ENCODE measurements at regions not wholly inside any gene's neighbourhood (a gene's known extent, or its start where the extent isn't known, plus 50 kb on each side); places are given as distances from the start of the nearest gene placed in this dataset.
"Not testable (repeated sequence)": the region's sequence is repeated elsewhere in the genome, so short reads cannot be mapped to it uniquely, and the experiment has no call there.

- not testable (repeated sequence) for H3K9me3 Mint-ChIP-seq; ATAC-seq (replicated peaks)
These were observed 105.1 kb downstream of the ZNF486 start for GRCh38 chr19:20271927-20272626.

GRCh38 chr19:20271215-20271926 lies 104.4 kb downstream of the ZNF486 start:
- H3K4me1 Mint-ChIP-seq (ENCODE audit: low read depth in 2 of 2), result no peaks in the 10 kb centered on the region
- DNase-seq, result no peak
- no peaks in the 10 kb centered on the region for H3K9me3 Mint-ChIP-seq
- no peak for ATAC-seq (replicated peaks)
- H3K27ac Mint-ChIP-seq, result no peak overlapping the region
- H3K36me3 Mint-ChIP-seq (ENCODE audit: insufficient read depth), result no peaks in the 10 kb centered on the region
- no peaks in the 10 kb centered on the region for H3K27me3 Mint-ChIP-seq
- H3K4me3 Mint-ChIP-seq, result no peak overlapping the region

More at GRCh38 chr19:20271927-20272626, 105.1 kb downstream of the ZNF486 start:
- H3K27me3 Mint-ChIP-seq; H3K4me3 Mint-ChIP-seq; DNase-seq; H3K27ac Mint-ChIP-seq; H3K4me1 Mint-ChIP-seq (ENCODE audit: low read depth in 2 of 2); H3K36me3 Mint-ChIP-seq (ENCODE audit: insufficient read depth): not testable (repeated sequence)

GRCh38 chr19:20269461-20269860 lies 102.4 kb downstream of the ZNF486 start:
- DNase-seq (no peak), ATAC-seq (replicated peaks) (no peak)
- Mint-ChIP-seq H3K4me1 (ENCODE audit: low read depth in 2 of 2) (no peaks in the 10 kb centered on the region), H3K9me3 (no peaks in the 10 kb centered on the region), H3K27ac (no peak overlapping the region), H3K27me3 (no peaks in the 10 kb centered on the region), H3K36me3 (ENCODE audit: insufficient read depth) (no peaks in the 10 kb centered on the region), H3K4me3 (no peak overlapping the region)

- H3K27me3 Mint-ChIP-seq, result peaks cover 31 to 34% of the 10 kb centered on the region in 2 donors
- not testable (repeated sequence) for ATAC-seq (replicated peaks); H3K9me3 Mint-ChIP-seq; H3K4me3 Mint-ChIP-seq; H3K27ac Mint-ChIP-seq; DNase-seq; H3K4me1 Mint-ChIP-seq (ENCODE audit: low read depth in 2 of 2); H3K36me3 Mint-ChIP-seq (ENCODE audit: insufficient read depth)
These were observed 94.5 kb downstream of the ZNF486 start for GRCh38 chr19:20261513-20261912.

GRCh38 chr19:20260738-20261137 lies 93.7 kb downstream of the ZNF486 start:
- H3K36me3 Mint-ChIP-seq (ENCODE audit: insufficient read depth); H3K9me3 Mint-ChIP-seq; H3K4me3 Mint-ChIP-seq; H3K4me1 Mint-ChIP-seq (ENCODE audit: low read depth in 2 of 2); DNase-seq; ATAC-seq (replicated peaks); H3K27ac Mint-ChIP-seq: not testable (repeated sequence)
- H3K27me3 Mint-ChIP-seq, result peaks cover 31 to 34% of the 10 kb centered on the region in 2 donors

- Mint-ChIP-seq H3K9me3 (no peaks in the 10 kb centered on the region), H3K27ac (no peak overlapping the region), H3K4me3 (no peak overlapping the region), H3K4me1 (ENCODE audit: low read depth in 2 of 2) (no peaks in the 10 kb centered on the region), H3K27me3 (peaks cover 31 to 34% of the 10 kb centered on the region in 2 donors), H3K36me3 (ENCODE audit: insufficient read depth) (no peaks in the 10 kb centered on the region)
- ATAC-seq (replicated peaks), result no peak
- DNase-seq, result no peak
These were observed 92.6 kb downstream of the ZNF486 start for GRCh38 chr19:20259615-20260014.

DNA sequence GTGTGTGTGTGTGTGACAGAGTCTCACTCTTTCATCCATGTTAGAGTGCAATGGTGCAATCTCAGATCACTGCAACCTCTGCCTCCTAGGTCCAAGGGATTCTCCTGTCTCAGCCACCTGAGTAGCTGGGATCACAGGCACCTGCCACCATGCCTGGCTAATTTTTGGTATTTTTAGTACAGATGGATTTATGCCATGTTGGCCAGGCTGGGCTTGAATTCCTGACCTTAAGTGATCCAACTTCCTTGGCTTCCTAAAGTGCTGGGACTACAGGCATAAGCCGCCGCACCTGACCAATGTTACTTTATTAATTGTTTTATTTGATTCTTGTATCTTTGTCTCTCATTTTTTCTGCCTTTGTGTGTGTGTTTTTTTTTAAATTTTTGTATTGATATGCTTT lies 89.6 kb downstream of the ZNF486 start:
- no peak for DNase-seq
- Mint-ChIP-seq H3K9me3 (no peaks in the 10 kb centered on the region), H3K27ac (no peak overlapping the region), H3K4me1 (ENCODE audit: low read depth in 2 of 2) (no peaks in the 10 kb centered on the region), H3K36me3 (ENCODE audit: insufficient read depth) (no peaks in the 10 kb centered on the region), H3K4me3 (no peak overlapping the region), H3K27me3 (peaks cover 31% of the 10 kb centered on the region in 2 donors)
- ATAC-seq (replicated peaks), result no peak

DNA sequence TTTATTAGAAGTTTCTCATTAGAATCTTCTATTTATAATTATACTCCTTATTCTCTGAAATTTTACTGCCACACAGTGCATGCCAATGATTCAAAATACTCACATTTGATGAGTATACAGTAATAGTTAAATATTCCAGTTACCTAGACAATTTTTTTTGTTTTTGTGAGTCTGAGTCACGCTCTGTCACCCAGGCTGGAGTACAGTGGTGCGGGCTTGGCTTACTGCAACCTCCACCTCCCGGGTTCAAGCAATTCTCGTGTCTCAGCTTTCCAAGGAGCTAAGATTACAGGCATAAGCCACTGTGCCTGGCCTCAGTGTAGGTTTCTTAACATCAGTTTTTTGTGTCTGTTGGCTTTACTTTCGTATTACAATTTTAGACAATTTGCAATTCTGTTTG lies 87.1 kb downstream of the ZNF486 start:
- Mint-ChIP-seq H3K4me1 (ENCODE audit: low read depth in 2 of 2) (no peaks in the 10 kb centered on the region), H3K27ac (no peak overlapping the region), H3K9me3 (no peaks in the 10 kb centered on the region), H3K4me3 (no peak overlapping the region), H3K27me3 (peaks cover 15 to 17% of the 10 kb centered on the region in 2 donors), H3K36me3 (ENCODE audit: insufficient read depth) (no peaks in the 10 kb centered on the region)
- ATAC-seq (replicated peaks) (no peak), DNase-seq (no peak)

DNA sequence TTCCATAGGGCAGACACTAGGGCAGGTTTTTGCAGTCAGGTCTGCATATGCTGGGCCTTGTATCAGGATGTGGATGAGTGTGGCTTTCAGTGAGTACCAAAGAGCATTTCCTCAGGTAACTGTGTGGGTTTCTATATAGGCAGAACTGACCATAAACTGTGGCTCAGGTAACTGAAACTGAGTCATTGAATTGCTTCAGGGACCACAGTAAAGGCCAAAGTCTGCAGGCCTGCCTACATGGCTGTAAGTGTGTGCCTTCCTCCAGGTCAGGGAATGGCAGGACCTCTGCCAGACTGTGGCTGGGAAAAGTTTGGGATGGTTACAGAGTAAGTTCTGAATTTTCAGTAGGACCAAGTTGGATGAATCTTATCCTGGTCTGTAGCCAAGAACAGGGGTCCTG lies 85.6 kb downstream of the ZNF486 start:
- Mint-ChIP-seq H3K9me3 (no peaks in the 10 kb centered on the region), H3K4me3 (no peak overlapping the region), H3K36me3 (ENCODE audit: insufficient read depth) (no peaks in the 10 kb centered on the region), H3K27me3 (peaks cover 0 to 2% of the 10 kb centered on the region in 2 donors), H3K4me1 (ENCODE audit: low read depth in 2 of 2) (no peaks in the 10 kb centered on the region), H3K27ac (no peak overlapping the region)
- no peak for DNase-seq
- no peak for ATAC-seq (replicated peaks)

- Mint-ChIP-seq H3K4me1 (ENCODE audit: low read depth in 2 of 2) (no peaks in the 10 kb centered on the region), H3K4me3 (no peak overlapping the region), H3K27ac (no peak overlapping the region), H3K36me3 (ENCODE audit: insufficient read depth) (no peaks in the 10 kb centered on the region), H3K27me3 (no peaks in the 10 kb centered on the region), H3K9me3 (no peaks in the 10 kb centered on the region)
- DNase-seq (no peak), ATAC-seq (replicated peaks) (no peak)
These were observed 83.6 kb downstream of the ZNF486 start for GRCh38 chr19:20250627-20251026.

DNA sequence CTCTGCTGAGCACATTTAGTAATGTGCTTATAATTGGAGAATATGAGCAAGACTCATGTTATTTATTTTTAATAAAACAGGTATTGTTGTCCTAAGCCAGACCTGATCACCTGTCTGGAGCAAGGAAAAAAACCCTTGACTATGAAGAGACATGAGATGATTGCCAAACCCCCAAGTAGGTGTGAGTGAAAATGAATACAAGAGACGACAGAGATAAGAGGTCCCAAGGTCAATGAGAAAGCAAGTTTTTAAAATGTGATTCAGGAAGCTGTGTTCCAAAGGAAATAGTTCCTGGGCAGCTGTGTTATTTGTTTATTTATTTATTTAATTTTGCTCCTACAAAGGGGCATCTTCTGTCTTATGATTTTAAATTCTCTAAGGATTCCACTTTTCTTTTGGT lies 83.1 kb downstream of the ZNF486 start:
- H3K4me3 Mint-ChIP-seq, result no peak overlapping the region
- DNase-seq, result no peak
- no peak for ATAC-seq (replicated peaks)
- no peaks in the 10 kb centered on the region for H3K36me3 Mint-ChIP-seq (ENCODE audit: insufficient read depth)
- no peak overlapping the region for H3K27ac Mint-ChIP-seq
- H3K9me3 Mint-ChIP-seq, result no peaks in the 10 kb centered on the region
- no peaks in the 10 kb centered on the region for H3K27me3 Mint-ChIP-seq
- no peaks in the 10 kb centered on the region for H3K4me1 Mint-ChIP-seq (ENCODE audit: low read depth in 2 of 2)
